WI38 (cell line): ENCODE measurements at regions not wholly inside any gene's neighbourhood (a gene's known extent, or its start where the extent isn't known, plus 50 kb on each side); places are given as distances from the start of the nearest gene placed in this dataset.

Experiments used
- H3K4me3 ChIP-seq: 2 replicates; pipeline ENCODE4 v1.5.1; 2011; ENCODE audit warnings: low read depth, mild to moderate bottlenecking, control low read depth, low read length
- CTCF ChIP-seq: IDR thresholded peaks from 2 replicates; pipeline ENCODE4 v1.5.1; 2012; ENCODE audit warnings: low read depth, mild to moderate bottlenecking, control low read depth, low read length

- no peak for TF ChIP-seq CTCF
- H3K4me3 ChIP-seq: no peak overlapping the region
Measured at GRCh38 chr6:92617721-92618120, 801.6 kb downstream of the EPHA7 start.

GRCh38 chr6:92608751-92609150, 810.6 kb downstream of the EPHA7 start:
- H3K4me3 ChIP-seq: no peak overlapping the region
- no peak for TF ChIP-seq CTCF

- no peak for TF ChIP-seq CTCF
Measured at GRCh38 chr6:92593201-92593600, 826.2 kb downstream of the EPHA7 start.

GRCh38 chr6:92589996-92590395, 829.4 kb downstream of the EPHA7 start:
- H3K4me3 ChIP-seq: no peak overlapping the region
- TF ChIP-seq CTCF: no peak

More at GRCh38 chr6:92593201-92593600, 826.2 kb downstream of the EPHA7 start:
- no peak overlapping the region for H3K4me3 ChIP-seq

- no peak overlapping the region for H3K4me3 ChIP-seq
- no peak for TF ChIP-seq CTCF
Measured at GRCh38 chr6:92588148-92588547, 831.2 kb downstream of the EPHA7 start.

GRCh38 chr6:92587525-92587924, 831.8 kb downstream of the EPHA7 start:
- TF ChIP-seq CTCF: no peak
- H3K4me3 ChIP-seq: no peak overlapping the region

- no peak overlapping the region for H3K4me3 ChIP-seq
- TF ChIP-seq CTCF: no peak
Measured at GRCh38 chr6:92586236-92586977, 833.0 kb downstream of the EPHA7 start.
